ENCODE measurements at regions not wholly inside any gene's neighbourhood (a gene's known extent, or its start where the extent isn't known, plus 50 kb on each side); places are given as distances from the start of the nearest gene placed in this dataset.

- TF ChIP-seq CTCF (IDR thresholded peaks at IDR 0.05) (peak; percentile 81 to 86 (median 84)), POLR2A (IDR thresholded peaks at IDR 0.05) (no peak)
Observed at GRCh38 chr3:153768561-153769469, 352.4 kb upstream of the ARHGEF26 start.
